GM21723 (cell line): ENCODE measurements at regions not wholly inside any gene's neighbourhood (a gene's known extent, or its start where the extent isn't known, plus 50 kb on each side); places are given as distances from the start of the nearest gene placed in this dataset.

Experiments used
- ATAC-seq: cut with Tn5 transposase; IDR thresholded peaks from one replicate; pipeline ENCODE4 v1.9.1; 2021; ENCODE audit warnings: mild to moderate bottlenecking, moderate library complexity; ENCODE audit not compliant: unreplicated experiment

- no peak for ATAC-seq
Measured at GRCh38 chr10:52853704-52854103, 81.1 kb upstream of the MBL2 start.

DNA sequence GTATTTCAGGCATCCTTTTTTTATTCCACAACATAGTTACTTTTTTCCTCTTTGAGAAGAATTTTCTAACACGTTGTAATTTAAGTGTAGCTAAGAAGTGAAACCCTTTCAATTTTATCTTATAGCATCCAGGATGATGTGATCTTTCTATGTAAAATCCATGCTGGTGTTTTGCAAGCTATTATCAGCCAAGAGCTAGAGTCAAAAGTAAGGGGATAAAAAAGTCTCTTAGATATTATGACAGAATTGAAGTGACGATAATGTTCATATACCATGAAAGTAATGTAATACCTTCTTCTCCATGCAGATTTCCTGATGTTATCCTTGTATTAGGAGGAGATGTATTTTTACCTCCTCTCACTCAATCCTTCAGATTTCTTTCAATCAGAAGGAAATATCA, 64.2 kb upstream of the MBL2 start:
- ATAC-seq, result no peak
